Mesendoderm (in vitro differentiated cells): ENCODE measurements at regions not wholly inside any gene's neighbourhood (a gene's known extent, or its start where the extent isn't known, plus 50 kb on each side); places are given as distances from the start of the nearest gene placed in this dataset.

Experiments used
- DNase-seq: peaks from one replicate; pipeline ENCODE4 v3.0.0; 2013
- H2AK5ac ChIP-seq: 2 replicates; pipeline ENCODE4 v1.6.1; 2013; ENCODE audit warnings: low read length, inconsistent platforms
- H2BK120ac ChIP-seq: 2 replicates; pipeline ENCODE4 v1.6.1; 2013; ENCODE audit warnings: low read depth, mild to moderate bottlenecking, low read length, moderate library complexity, mixed read lengths
- H2BK15ac ChIP-seq: replicated peaks from 2 replicates; pipeline ENCODE4 v1.6.1; 2013; ENCODE audit warnings: low read depth, mild to moderate bottlenecking, moderate library complexity
- H2BK5ac ChIP-seq: 2 replicates; pipeline ENCODE4 v1.6.1; 2013; ENCODE audit warnings: low read length, inconsistent platforms
- H3K18ac ChIP-seq: 2 replicates; pipeline ENCODE4 v1.6.1; 2013; ENCODE audit warnings: mild to moderate bottlenecking, low read length, mixed read lengths
- H3K23ac ChIP-seq: one replicate; pipeline ENCODE4 v1.6.1; 2013; ENCODE audit warnings: low read length
- H3K27ac ChIP-seq: 2 replicates; pipeline ENCODE4 v1.5.1; 2013; ENCODE audit warnings: low read depth, mild to moderate bottlenecking, inconsistent platforms, low read length, moderate library complexity
- H3K27me3 ChIP-seq: 2 replicates; pipeline ENCODE4 v1.6.1; 2013; ENCODE audit warnings: low read length, control low read depth, mild to moderate bottlenecking, inconsistent platforms; ENCODE audit not compliant: insufficient read depth, poor library complexity
- H3K36me3 ChIP-seq: 2 replicates; pipeline ENCODE4 v1.6.1; 2013; ENCODE audit warnings: low read length, inconsistent platforms; ENCODE audit not compliant: control insufficient read depth, insufficient read depth
- H3K4ac ChIP-seq: one replicate; pipeline ENCODE4 v1.6.1; 2013; ENCODE audit warnings: low read depth, mild to moderate bottlenecking, low read length, moderate library complexity
- H3K4me1 ChIP-seq: 2 replicates; pipeline ENCODE4 v1.6.1; 2013; ENCODE audit warnings: low read depth, low read length, inconsistent platforms; ENCODE audit not compliant: control insufficient read depth
- H3K4me2 ChIP-seq: 2 replicates; pipeline ENCODE4 v1.6.1; 2013; ENCODE audit warnings: low read length
- H3K4me3 ChIP-seq: 2 replicates; pipeline ENCODE4 v1.5.1; 2013; ENCODE audit warnings: mild to moderate bottlenecking, low read length
- H3K56ac ChIP-seq: one replicate; pipeline ENCODE4 v1.6.1; 2013; ENCODE audit warnings: low read length
- H3K79me1 ChIP-seq: 2 replicates; pipeline ENCODE4 v1.6.1; 2013; ENCODE audit warnings: low read length, inconsistent platforms
- H3K79me2 ChIP-seq: 2 replicates; pipeline ENCODE4 v1.6.1; 2013; ENCODE audit warnings: mild to moderate bottlenecking, low read length; ENCODE audit not compliant: control insufficient read depth, insufficient read depth
- H3K9ac ChIP-seq: 2 replicates; pipeline ENCODE4 v1.6.1; 2013; ENCODE audit warnings: low read length, inconsistent platforms
- H4K5ac ChIP-seq: one replicate; pipeline ENCODE4 v1.6.1; 2013; ENCODE audit warnings: low read length
- H4K8ac ChIP-seq: one replicate; pipeline ENCODE4 v1.6.1; 2013; ENCODE audit warnings: low read depth, mild to moderate bottlenecking, control low read depth, low read length, moderate library complexity
- WGBS: extraction: QIAGEN DNeasy Blood & Tissue Kit; methylation state at CpG from one replicate; pipeline ENCODE4 v1.1.7; 2013; ENCODE audit warnings: low lambda C conversion rate, missing lambda C conversion rate; ENCODE audit not compliant: insufficient coverage; ENCODE audit errors: extremely low coverage; 5-methylcytosine and 5-hydroxymethylcytosine counted together

DNA sequence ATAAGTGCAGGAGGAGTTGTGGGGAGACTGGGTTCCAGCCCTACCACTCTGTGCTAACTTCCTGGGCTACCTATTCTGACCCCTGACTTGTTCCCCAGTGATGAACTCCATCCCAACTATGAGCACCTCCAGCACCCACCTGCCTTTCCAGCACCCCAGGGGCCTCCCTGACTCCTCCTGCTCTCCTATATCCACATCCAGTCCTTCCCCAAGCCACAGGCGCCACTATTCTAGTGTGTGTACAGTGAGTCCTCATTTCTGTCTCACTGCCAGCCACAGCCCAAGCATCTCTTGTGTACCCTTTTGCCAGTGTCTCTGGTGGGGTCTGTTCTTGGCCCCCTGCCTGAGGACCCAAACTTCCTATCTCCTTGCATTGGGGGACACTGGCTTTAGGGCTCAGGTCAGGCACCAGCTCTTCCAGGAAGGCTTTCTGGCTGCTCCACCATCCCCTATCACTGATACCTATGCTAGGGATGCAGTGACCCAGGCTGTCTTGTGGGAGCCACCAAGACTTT lies 145.2 kb downstream of the INHBB start:
- no peak overlapping the region for H3K4me3 ChIP-seq
- no peak overlapping the region for H4K5ac ChIP-seq
- no peaks in the 10 kb centered on the region for H3K36me3 ChIP-seq
- no peak overlapping the region for H2BK5ac ChIP-seq
- WGBS, result no CpG with 5 or more reads among the region's 1 CpG
- no peak for DNase-seq
- no peak overlapping the region for H3K9ac ChIP-seq
- H3K56ac ChIP-seq, result no peak overlapping the region
- no peak overlapping the region for H2AK5ac ChIP-seq
- no peak overlapping the region for H3K27ac ChIP-seq
- no peak overlapping the region for H3K4ac ChIP-seq
- H3K23ac ChIP-seq, result no peak overlapping the region
- no peak overlapping the region for H3K4me2 ChIP-seq
- no peak overlapping the region for H3K18ac ChIP-seq
- no peaks in the 10 kb centered on the region for H3K79me2 ChIP-seq
- no peak overlapping the region for H4K8ac ChIP-seq
- H2BK120ac ChIP-seq, result no peak overlapping the region
- H3K79me1 ChIP-seq, result no peaks in the 10 kb centered on the region
- no peaks in the 10 kb centered on the region for H3K27me3 ChIP-seq
- H3K4me1 ChIP-seq, result no peaks in the 10 kb centered on the region
- H2BK15ac ChIP-seq, result no peak overlapping the region

DNA sequence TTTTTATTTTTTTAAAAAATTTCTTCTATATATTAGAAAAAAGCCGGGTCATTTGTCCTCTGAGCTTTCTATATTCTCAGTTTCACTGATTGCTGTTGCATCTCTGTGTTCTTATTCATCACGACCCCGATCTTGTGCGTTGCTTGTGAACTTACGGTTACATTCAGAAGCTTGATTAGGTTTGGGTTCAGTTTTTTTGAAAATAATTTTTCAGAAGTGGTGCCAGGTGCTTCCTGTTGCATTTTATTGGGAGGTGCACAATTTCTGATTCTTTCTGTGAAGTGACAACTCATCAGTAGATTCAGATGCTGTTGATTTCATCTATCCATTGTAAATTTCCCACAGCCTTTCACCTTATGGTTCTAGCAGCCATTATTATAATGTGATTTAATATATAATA lies 147.3 kb downstream of the INHBB start:
- no peak overlapping the region for H3K18ac ChIP-seq
- H2BK5ac ChIP-seq, result no peak overlapping the region
- DNase-seq, result no peak
- no peak overlapping the region for H4K5ac ChIP-seq
- no peak overlapping the region for H3K4me3 ChIP-seq
- H3K4me1 ChIP-seq, result no peaks in the 10 kb centered on the region
- no peak overlapping the region for H3K23ac ChIP-seq
- H3K4me2 ChIP-seq, result no peak overlapping the region
- no CpG with 5 or more reads among the region's 5 CpGs for WGBS
- no peaks in the 10 kb centered on the region for H3K27me3 ChIP-seq
- no peak overlapping the region for H3K56ac ChIP-seq
- H2BK15ac ChIP-seq, result no peak overlapping the region
- H3K79me1 ChIP-seq, result no peaks in the 10 kb centered on the region
- no peaks in the 10 kb centered on the region for H3K79me2 ChIP-seq
- H2BK120ac ChIP-seq, result no peak overlapping the region
- no peaks in the 10 kb centered on the region for H3K36me3 ChIP-seq
- no peak overlapping the region for H3K9ac ChIP-seq
- H3K4ac ChIP-seq, result no peak overlapping the region
- no peak overlapping the region for H2AK5ac ChIP-seq
- no peak overlapping the region for H4K8ac ChIP-seq
- no peak overlapping the region for H3K27ac ChIP-seq

DNA sequence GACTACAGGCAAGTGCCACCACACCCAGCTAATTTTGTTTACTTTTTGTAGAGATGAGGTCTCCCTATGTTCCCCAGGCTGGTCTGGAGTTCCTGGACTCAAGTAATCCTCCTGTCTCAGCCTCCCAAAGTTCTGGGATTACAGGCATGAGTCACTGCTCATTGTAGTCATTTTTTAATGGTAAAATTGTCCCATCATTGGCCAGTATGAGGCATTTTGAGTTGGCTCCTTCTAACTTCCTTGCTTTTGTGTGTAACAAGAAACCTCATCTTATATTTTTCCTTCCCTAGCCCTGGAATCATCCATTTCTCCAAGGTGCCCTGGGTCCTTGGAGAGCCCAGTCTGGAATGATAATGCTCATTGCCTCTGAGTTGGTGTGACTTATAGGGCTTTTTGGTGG lies 148.5 kb downstream of the INHBB start:
- no peak overlapping the region for H4K5ac ChIP-seq
- H3K4ac ChIP-seq, result no peak overlapping the region
- no peaks in the 10 kb centered on the region for H3K79me2 ChIP-seq
- H3K4me3 ChIP-seq, result no peak overlapping the region
- no peaks in the 10 kb centered on the region for H3K27me3 ChIP-seq
- H3K4me1 ChIP-seq, result no peaks in the 10 kb centered on the region
- H4K8ac ChIP-seq, result no peak overlapping the region
- H3K27ac ChIP-seq, result no peak overlapping the region
- no peak overlapping the region for H2BK15ac ChIP-seq
- no peak overlapping the region for H3K56ac ChIP-seq
- H2BK120ac ChIP-seq, result no peak overlapping the region
- H3K4me2 ChIP-seq, result no peak overlapping the region
- no peak overlapping the region for H3K9ac ChIP-seq
- no peaks in the 10 kb centered on the region for H3K79me1 ChIP-seq
- no peak for DNase-seq
- no peak overlapping the region for H3K18ac ChIP-seq
- H3K23ac ChIP-seq, result no peak overlapping the region
- H2BK5ac ChIP-seq, result no peak overlapping the region
- H3K36me3 ChIP-seq, result no peaks in the 10 kb centered on the region
- no peak overlapping the region for H2AK5ac ChIP-seq

DNA sequence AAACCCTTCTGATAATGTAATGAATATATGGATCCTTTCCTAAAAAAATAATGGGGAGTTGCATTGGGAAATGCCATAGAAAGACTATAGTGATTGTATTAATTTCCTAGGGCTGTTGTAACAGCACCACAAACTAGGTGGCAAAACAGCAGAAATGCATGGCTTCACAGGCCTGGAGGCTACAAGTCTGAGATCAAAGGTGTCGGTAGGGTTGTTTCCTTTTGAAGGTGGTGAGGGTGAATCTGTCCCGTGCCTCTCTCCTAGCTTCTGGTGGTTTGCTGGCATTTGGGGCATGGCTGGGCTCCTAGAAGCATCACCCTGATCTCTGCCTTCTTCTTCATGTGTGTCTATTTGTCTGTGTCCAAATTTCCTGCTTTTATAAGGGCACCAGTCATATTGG lies 149.7 kb downstream of the INHBB start:
- WGBS, result no CpG with 5 or more reads among the region's 2 CpGs

DNA sequence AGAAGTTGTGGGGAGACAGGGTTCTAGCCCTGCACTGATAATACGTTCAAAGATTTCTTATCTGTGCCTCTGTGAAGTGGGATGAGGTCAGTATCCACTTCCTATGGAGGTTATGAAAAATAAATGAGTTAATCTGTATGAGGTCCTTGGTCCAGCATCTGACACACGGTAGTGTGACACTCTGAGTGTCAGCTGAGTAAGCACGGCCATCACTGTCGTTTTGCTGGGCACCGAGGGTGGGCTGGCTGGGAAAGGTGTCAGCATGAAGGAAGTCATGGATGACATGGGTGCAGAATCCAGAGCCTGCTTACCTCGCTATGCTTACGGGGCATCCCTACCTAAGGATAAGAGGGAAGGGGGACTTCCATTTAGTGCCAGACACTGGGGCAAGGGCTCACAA lies 150.3 kb downstream of the INHBB start:
- Histone ChIP-seq H2BK5ac (no peak overlapping the region), H3K18ac (no peak overlapping the region), H3K56ac (no peak overlapping the region), H4K8ac (no peak overlapping the region), H3K36me3 (no peaks in the 10 kb centered on the region), H2AK5ac (no peak overlapping the region), H4K5ac (no peak overlapping the region), H3K4me3 (no peak overlapping the region), H3K4me2 (no peak overlapping the region), H3K9ac (no peak overlapping the region), H3K4ac (no peak overlapping the region), H3K27me3 (no peaks in the 10 kb centered on the region), H3K79me1 (no peaks in the 10 kb centered on the region), H3K4me1 (no peaks in the 10 kb centered on the region), H2BK120ac (no peak overlapping the region), H3K27ac (no peak overlapping the region), H3K23ac (no peak overlapping the region), H2BK15ac (no peak overlapping the region), H3K79me2 (no peaks in the 10 kb centered on the region)
- no peak for DNase-seq
- no CpG with 5 or more reads among the region's 7 CpGs for WGBS

More for the DNA sequence above, 149.7 kb downstream of the INHBB start:
- Histone ChIP-seq H2BK5ac (no peak overlapping the region), H3K4me2 (no peak overlapping the region), H4K8ac (no peak overlapping the region), H2BK120ac (no peak overlapping the region), H3K4me1 (no peaks in the 10 kb centered on the region), H3K4ac (no peak overlapping the region), H3K79me1 (no peaks in the 10 kb centered on the region), H3K27me3 (no peaks in the 10 kb centered on the region), H2AK5ac (no peak overlapping the region), H3K36me3 (no peaks in the 10 kb centered on the region), H3K79me2 (no peaks in the 10 kb centered on the region), H3K56ac (no peak overlapping the region), H4K5ac (no peak overlapping the region), H2BK15ac (no peak overlapping the region), H3K18ac (no peak overlapping the region), H3K4me3 (no peak overlapping the region), H3K9ac (no peak overlapping the region), H3K27ac (no peak overlapping the region), H3K23ac (no peak overlapping the region)
- DNase-seq, result no peak

DNA sequence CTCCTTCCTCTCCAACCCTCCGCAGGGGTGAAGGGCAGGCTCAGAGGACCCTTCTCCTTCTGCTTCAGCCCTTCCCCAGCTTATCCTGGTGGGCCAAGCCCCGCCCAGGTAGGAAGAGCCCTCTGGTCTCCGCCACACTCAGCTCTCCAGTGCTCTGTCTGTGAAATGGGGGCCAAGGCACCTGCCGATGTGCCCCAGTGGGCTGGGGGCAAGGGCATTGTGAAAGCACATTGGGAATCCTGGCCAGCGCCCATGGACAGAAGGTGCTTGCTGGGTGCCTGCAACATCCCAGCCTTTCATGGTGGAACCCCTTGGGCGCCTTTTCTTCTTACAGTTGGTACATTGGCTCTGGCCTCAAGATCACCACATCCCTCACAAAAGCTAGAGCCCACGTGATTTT lies 150.8 kb downstream of the INHBB start:
- Histone ChIP-seq H3K56ac (no peak overlapping the region), H2BK15ac (no peak overlapping the region), H4K8ac (no peak overlapping the region), H3K23ac (no peak overlapping the region), H3K27ac (no peak overlapping the region), H3K36me3 (no peaks in the 10 kb centered on the region), H3K27me3 (no peaks in the 10 kb centered on the region), H3K9ac (no peak overlapping the region), H4K5ac (no peak overlapping the region), H3K4me1 (no peaks in the 10 kb centered on the region), H3K79me2 (no peaks in the 10 kb centered on the region), H3K4me2 (no peak overlapping the region), H3K4me3 (no peak overlapping the region), H2AK5ac (no peak overlapping the region), H2BK120ac (no peak overlapping the region), H2BK5ac (no peak overlapping the region), H3K18ac (no peak overlapping the region), H3K4ac (no peak overlapping the region), H3K79me1 (no peaks in the 10 kb centered on the region)
- no peak for DNase-seq
- no CpG with 5 or more reads among the region's 7 CpGs for WGBS
